Pancreas (tissue), 10 donors: ENCODE measurements at regions not wholly inside any gene's neighbourhood (a gene's known extent, or its start where the extent isn't known, plus 50 kb on each side); places are given as distances from the start of the nearest gene placed in this dataset.

ENCODE experiments used
- ATAC-seq, 4 donors: fragments of 200-7000 bp; cut with Tn5 transposase; one replicate each; pipeline versions ENCODE4 v1.8.0 to v1.9.1; 2020; ENCODE audit warnings: mild to moderate bottlenecking in 4 of 4, moderate library complexity in 4 of 4
- DNase-seq, 6 donors: peaks; one replicate each; pipeline ENCODE4 v3.0.0-alpha.2; 2020
- FAIRE-seq: peaks from 2 replicates; lab custom pipeline; 2012; peaks lifted over from hg19 to GRCh38; lab: Jason Lieb, UNC
- H3K27ac ChIP-seq, 4 donors: fragments of 200-600 bp; sonication (generic); 1 replicate in 3 of 4; 2 replicates in 1 of 4; pipeline versions ENCODE4 v1.5.0 to v1.8.0; 2020
- H3K27me3 ChIP-seq, 4 donors: fragments of 200-600 bp; one replicate each; pipeline ENCODE4 v1.8.0; 2021
- H3K36me3 ChIP-seq, 3 donors: fragments of 200-600 bp; sonication (generic) in 1 of 3; one replicate each; pipeline versions ENCODE4 v1.5.0 to v1.8.0; 2020 to 2021
- H3K4me1 ChIP-seq, 3 donors: fragments of 200-600 bp; one replicate each; pipeline ENCODE4 v1.8.0; 2021
- H3K4me3 ChIP-seq, 4 donors: fragments of 200-600 bp; sonication (generic) in 2 of 4; one replicate each; pipeline versions ENCODE4 v1.5.0 to v1.8.0; 2020 to 2021
- H3K9me3 ChIP-seq, 4 donors: fragments of 200-600 bp; one replicate each; pipeline ENCODE4 v1.8.0; 2021
- WGBS, 2 donors: extraction: QIAGEN DNeasy Blood & Tissue Kit; methylation state at CpG; one replicate each; pipeline ENCODE4 v1.1.7; 2013; 5-methylcytosine and 5-hydroxymethylcytosine counted together
- intact Hi-C, 3 donors: fragments of 100-400 bp; cut with DNase I; formaldehyde crosslinking; loops; one replicate each; pipeline versions ENCODE4 v1.11.1 to v1.14.2; 2022
- TF ChIP-seq, protein P1 (sequence below), 4 donors: fragments of 200-600 bp; sonication (generic) in 3 of 4; IDR thresholded peaks; one replicate each; pipeline versions ENCODE4 v1.5.0 to v1.8.0; 2021; ENCODE audit warnings: antibody characterized with exemption in 4 of 4
- donor health status: healthy with polysubstance abuse.
- donor health status: DM: no; HTN: no; CAD: no; lungs with moderate emphysema.
- donor health status: DM: no; HTN: no; CAD: no.
- donor health status: control.
- donor health status: control.
- donor health status: Bipolar disorder and iron deficiency.
- donor health status: DM: yes; HTN: yes; CAD: no.
- donor health status: DM: no; HTN: no; CAD: no.
- donor health status: DM: no; HTN: no; CAD: no.
- donor health status: DM: yes; HTN: yes; CAD: no.

DNA sequence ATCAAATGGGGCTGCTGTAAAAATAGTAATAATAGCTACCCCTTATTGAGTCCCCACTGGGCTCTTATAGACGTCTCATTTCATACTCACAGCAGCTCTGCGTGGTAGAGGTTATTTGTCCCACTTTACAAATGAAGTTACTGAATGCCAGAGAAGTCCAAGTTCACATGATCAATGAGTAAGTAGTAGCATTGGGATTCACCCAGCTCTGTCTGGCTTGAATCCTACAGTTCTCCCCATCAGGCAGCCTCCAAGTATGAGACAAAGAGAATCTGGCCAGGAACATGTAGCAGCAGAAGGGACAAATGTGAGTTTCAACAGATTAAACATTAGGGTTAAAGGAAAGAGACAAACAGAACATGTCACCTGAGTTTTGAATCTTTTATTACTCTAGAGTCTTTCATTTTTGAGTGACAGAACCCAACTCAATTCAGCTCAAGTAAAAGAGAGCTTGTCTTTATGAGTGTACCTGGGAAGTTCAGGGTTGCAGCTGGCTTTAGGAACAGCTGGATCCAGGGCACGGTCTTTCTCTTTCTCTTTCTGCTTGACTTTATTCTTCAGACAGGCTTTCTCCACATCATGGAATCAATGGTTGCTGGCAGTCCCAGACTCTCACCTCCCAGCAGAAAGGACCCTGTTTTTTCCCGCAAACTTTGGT is 64.1 kb upstream of the JDP2 start:
- Histone ChIP-seq H3K36me3 (no peaks in the 10 kb centered on the region), H3K4me3 (no peak overlapping the region), H3K27ac (no peak overlapping the region), H3K9me3 (no peaks in the 10 kb centered on the region), H3K4me1 (no peaks in the 10 kb centered on the region), H3K27me3 (no peaks in the 10 kb centered on the region)
- TF ChIP-seq, protein P1, sequence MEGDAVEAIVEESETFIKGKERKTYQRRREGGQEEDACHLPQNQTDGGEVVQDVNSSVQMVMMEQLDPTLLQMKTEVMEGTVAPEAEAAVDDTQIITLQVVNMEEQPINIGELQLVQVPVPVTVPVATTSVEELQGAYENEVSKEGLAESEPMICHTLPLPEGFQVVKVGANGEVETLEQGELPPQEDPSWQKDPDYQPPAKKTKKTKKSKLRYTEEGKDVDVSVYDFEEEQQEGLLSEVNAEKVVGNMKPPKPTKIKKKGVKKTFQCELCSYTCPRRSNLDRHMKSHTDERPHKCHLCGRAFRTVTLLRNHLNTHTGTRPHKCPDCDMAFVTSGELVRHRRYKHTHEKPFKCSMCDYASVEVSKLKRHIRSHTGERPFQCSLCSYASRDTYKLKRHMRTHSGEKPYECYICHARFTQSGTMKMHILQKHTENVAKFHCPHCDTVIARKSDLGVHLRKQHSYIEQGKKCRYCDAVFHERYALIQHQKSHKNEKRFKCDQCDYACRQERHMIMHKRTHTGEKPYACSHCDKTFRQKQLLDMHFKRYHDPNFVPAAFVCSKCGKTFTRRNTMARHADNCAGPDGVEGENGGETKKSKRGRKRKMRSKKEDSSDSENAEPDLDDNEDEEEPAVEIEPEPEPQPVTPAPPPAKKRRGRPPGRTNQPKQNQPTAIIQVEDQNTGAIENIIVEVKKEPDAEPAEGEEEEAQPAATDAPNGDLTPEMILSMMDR (IDR thresholded peaks at IDR 0.05), result no peak
- DNase-seq, result no peak
- intact Hi-C loops, result no loop called here
- no peak for FAIRE-seq
- WGBS, 2 donors, result 83 to 87% methylated on average over 4 of the region's 4 CpGs
- no peak for ATAC-seq

DNA sequence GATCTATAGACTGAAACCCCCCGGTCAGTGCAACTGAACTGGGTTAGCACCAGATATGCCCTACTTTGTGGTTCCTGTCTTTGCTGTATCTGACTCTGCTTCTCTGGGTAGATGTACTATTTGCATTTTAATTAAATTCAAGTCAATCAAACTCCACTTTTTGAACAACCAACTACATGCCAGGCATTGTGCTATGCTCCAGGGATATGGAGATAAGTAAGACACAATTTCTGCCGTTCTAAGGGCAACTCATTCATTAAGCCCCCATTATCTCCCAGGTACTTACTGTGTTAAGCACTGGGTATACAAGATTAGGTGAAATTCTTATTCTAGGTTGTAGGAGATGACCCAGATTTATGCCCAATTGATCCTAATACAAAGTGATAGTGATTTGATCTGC is 62.7 kb upstream of the JDP2 start:
- intact Hi-C loops, result no loop called here
- FAIRE-seq, result no peak

DNA sequence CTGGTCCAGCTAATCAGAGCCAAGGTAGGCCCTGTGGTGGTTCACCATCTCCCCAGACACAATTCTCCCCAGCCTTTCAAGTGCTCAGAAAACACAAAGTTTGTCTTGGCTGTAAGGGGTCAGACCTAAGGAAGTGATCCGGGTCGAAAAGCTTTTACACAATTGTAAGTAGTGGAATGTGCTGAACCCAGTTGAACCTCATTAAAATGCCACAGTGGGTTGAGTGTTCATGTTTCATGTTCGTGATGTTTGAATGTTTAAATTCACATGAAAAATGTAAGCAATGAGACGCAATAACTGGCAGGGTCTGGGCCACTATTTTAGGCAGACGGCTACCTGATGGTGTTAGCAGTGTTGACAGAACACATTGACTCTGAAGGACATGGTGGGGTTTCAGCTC is 60.9 kb upstream of the JDP2 start:
- H3K4me3 ChIP-seq, result no peak overlapping the region
- no peak for ATAC-seq
- 78 to 80% methylated on average over 5 of the region's 5 CpGs for WGBS, 2 donors
- H3K9me3 ChIP-seq, result no peaks in the 10 kb centered on the region
- DNase-seq, result no peak
- no peak overlapping the region for H3K27ac ChIP-seq
- intact Hi-C loops, result no loop called here
- TF ChIP-seq, protein P1 (IDR thresholded peaks at IDR 0.05), result no peak
- no peak for FAIRE-seq
- H3K27me3 ChIP-seq, result no peaks in the 10 kb centered on the region
- no peaks in the 10 kb centered on the region for H3K4me1 ChIP-seq
- H3K36me3 ChIP-seq, result no peaks in the 10 kb centered on the region

More for the DNA sequence above, 62.7 kb upstream of the JDP2 start:
- no peak overlapping the region for H3K4me3 ChIP-seq
- no peak overlapping the region for H3K27ac ChIP-seq
- no peaks in the 10 kb centered on the region for H3K9me3 ChIP-seq
- no peaks in the 10 kb centered on the region for H3K36me3 ChIP-seq
- DNase-seq (no peak), ATAC-seq (no peak)
- WGBS, 2 donors, result 57 to 64% methylated on average over 2 of the region's 2 CpGs
- H3K27me3 ChIP-seq, result no peaks in the 10 kb centered on the region
- TF ChIP-seq, protein P1 (IDR thresholded peaks at IDR 0.05), result no peak
- no peaks in the 10 kb centered on the region for H3K4me1 ChIP-seq

DNA sequence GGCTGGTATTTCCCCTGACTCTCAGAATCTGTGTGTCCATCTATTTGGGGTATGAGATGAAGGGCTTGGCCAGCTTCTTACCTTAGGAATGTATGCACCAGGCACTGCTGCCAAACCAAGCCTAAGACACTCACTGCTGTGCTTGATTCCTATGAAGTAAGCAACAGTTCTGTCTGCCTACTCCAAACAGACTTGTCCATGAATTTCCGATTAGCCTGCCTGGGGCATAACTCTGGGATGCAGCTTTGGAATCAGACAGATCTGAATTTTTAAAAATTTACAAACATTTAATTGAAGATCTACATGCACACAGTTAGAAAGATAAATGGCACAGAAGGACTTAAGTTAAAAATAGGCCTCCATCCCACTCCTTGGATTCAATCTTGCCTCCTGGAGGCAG is 59.5 kb upstream of the JDP2 start:
- FAIRE-seq (no peak), DNase-seq (no peak), ATAC-seq (no peak)
- Histone ChIP-seq H3K9me3 (no peaks in the 10 kb centered on the region), H3K27me3 (no peaks in the 10 kb centered on the region), H3K27ac (no peak overlapping the region), H3K36me3 (no peaks in the 10 kb centered on the region), H3K4me1 (no peaks in the 10 kb centered on the region), H3K4me3 (no peak overlapping the region)
- TF ChIP-seq, protein P1 (IDR thresholded peaks at IDR 0.05), result no peak
- WGBS, 2 donors, result 94 to 95% methylated on average over 1 of the region's 1 CpG
- intact Hi-C loops, result no loop called here

DNA sequence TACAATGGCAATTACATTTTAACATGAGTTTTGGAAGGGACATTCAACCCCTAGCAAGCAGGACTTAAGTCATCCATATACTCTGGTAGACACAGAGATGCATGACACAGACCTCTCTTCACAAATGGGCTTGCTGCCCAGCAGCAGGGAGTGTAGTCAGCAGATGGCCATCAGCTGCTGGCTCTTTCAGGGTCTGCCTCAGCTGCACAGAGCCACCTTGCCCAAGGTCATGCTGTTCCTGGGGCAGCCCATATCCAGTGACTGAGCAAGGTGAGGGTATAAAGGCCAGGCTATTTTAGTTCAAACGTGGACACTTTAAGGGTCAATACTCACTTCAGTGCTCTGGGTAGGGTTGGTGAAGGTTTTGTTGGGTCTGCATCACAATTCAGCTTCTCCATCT is 58.3 kb upstream of the JDP2 start:
- no peaks in the 10 kb centered on the region for H3K36me3 ChIP-seq
- no peak overlapping the region for H3K27ac ChIP-seq
- 51 to 54% methylated on average over 1 of the region's 1 CpG for WGBS, 2 donors
- ATAC-seq, result no peak
- no peak for DNase-seq
- H3K4me3 ChIP-seq, result no peak overlapping the region
- intact Hi-C loops, result no loop called here
- TF ChIP-seq, protein P1 (IDR thresholded peaks at IDR 0.05), result no peak
- no peaks in the 10 kb centered on the region for H3K4me1 ChIP-seq
- FAIRE-seq, result no peak
- H3K9me3 ChIP-seq, result no peaks in the 10 kb centered on the region
- H3K27me3 ChIP-seq, result no peaks in the 10 kb centered on the region
